DOHH2 (cell line): ENCODE measurements at regions not wholly inside any gene's neighbourhood (a gene's known extent, or its start where the extent isn't known, plus 50 kb on each side); places are given as distances from the start of the nearest gene placed in this dataset.

Experiments
- H3F3A ChIP-seq: fragments of 200-600 bp; sonication (generic), shearing (Covaris generic); 2 replicates; pipeline ENCODE4 v1.6.0; 2016; ENCODE audit warnings: antibody characterized with exemption, mild to moderate bottlenecking; ENCODE audit not compliant: control insufficient read depth, insufficient read depth
- H3K27ac ChIP-seq: fragments of 200-600 bp; sonication (generic); 2 replicates; pipeline ENCODE4 v1.5.1; 2014; ENCODE audit warnings: low read depth, mild to moderate bottlenecking, low read length, moderate library complexity
- H3K27me3 ChIP-seq: fragments of 200-600 bp; sonication (generic); 2 replicates; pipeline ENCODE4 v1.6.1; 2014; ENCODE audit warnings: mild to moderate bottlenecking, low read length, mixed read lengths; ENCODE audit not compliant: control insufficient read depth
- H3K36me3 ChIP-seq: fragments of 200-600 bp; sonication (generic); 2 replicates; pipeline ENCODE4 v1.6.1; 2014; ENCODE audit warnings: mild to moderate bottlenecking, low read length, moderate library complexity, mixed read lengths; ENCODE audit not compliant: control insufficient read depth
- H3K4me1 ChIP-seq: fragments of 200-600 bp; sonication (generic); 2 replicates; pipeline ENCODE4 v1.6.1; 2014; ENCODE audit warnings: mild to moderate bottlenecking, low read length, mixed read lengths; ENCODE audit not compliant: control insufficient read depth
- H3K4me2 ChIP-seq: fragments of 200-600 bp; sonication (generic); 2 replicates; pipeline ENCODE4 v1.6.0; 2014; ENCODE audit warnings: mild to moderate bottlenecking, low read length, moderate library complexity
- H3K4me3 ChIP-seq: fragments of 200-600 bp; sonication (generic); 2 replicates; pipeline ENCODE4 v1.5.1; 2014; ENCODE audit warnings: mild to moderate bottlenecking, low read length, mixed read lengths
- H3K79me2 ChIP-seq: fragments of 200-600 bp; sonication (generic); 2 replicates; pipeline ENCODE4 v1.6.1; 2014; ENCODE audit warnings: mild to moderate bottlenecking, low read length, mixed read lengths; ENCODE audit not compliant: control insufficient read depth
- H3K9me2 ChIP-seq: fragments of 200-600 bp; sonication (generic); replicated peaks from 2 replicates; pipeline ENCODE4 v1.6.1; 2014; ENCODE audit warnings: mild to moderate bottlenecking, low read length, mixed read lengths; ENCODE audit not compliant: control insufficient read depth
- H3K9me3 ChIP-seq: fragments of 200-600 bp; sonication (generic); 2 replicates; pipeline ENCODE4 v1.6.1; 2014; ENCODE audit warnings: antibody characterized with exemption, low read length, mixed read lengths; ENCODE audit not compliant: control insufficient read depth, insufficient read depth
- H4K20me1 ChIP-seq: fragments of 200-600 bp; sonication (generic); 2 replicates; pipeline ENCODE4 v1.6.0; 2014; ENCODE audit warnings: low read depth, mild to moderate bottlenecking, antibody characterized with exemption, low read length, moderate library complexity; ENCODE audit not compliant: control insufficient read depth, insufficient read depth
- CTCF ChIP-seq: fragments of 200-600 bp; sonication (generic); IDR thresholded peaks from one replicate; pipeline ENCODE4 v1.5.1; 2014; ENCODE audit warnings: antibody characterized with exemption, mild to moderate bottlenecking, low read depth, low read length; ENCODE audit not compliant: poor library complexity, severe bottlenecking
- EZH2phosphoT487 ChIP-seq: fragments of 200-600 bp; sonication (generic); IDR thresholded peaks from 2 replicates; pipeline ENCODE4 v1.6.1; 2017; ENCODE audit warnings: borderline replicate concordance, mild to moderate bottlenecking, antibody characterized with exemption, low read length, moderate library complexity, mixed read lengths

GRCh38 chr5:167447466-167448375 lies 843.7 kb upstream of the WWC1 start:
- Histone ChIP-seq H4K20me1 (no peaks in the 10 kb centered on the region), H3K4me3 (no peak overlapping the region), H3F3A (no peaks in the 10 kb centered on the region), H3K9me2 (no peaks in the 10 kb centered on the region), H3K9me3 (no peaks in the 10 kb centered on the region), H3K36me3 (no peaks in the 10 kb centered on the region), H3K79me2 (no peaks in the 10 kb centered on the region), H3K4me1 (no peaks in the 10 kb centered on the region), H3K4me2 (no peak overlapping the region), H3K27me3 (no peaks in the 10 kb centered on the region), H3K27ac (no peak overlapping the region)
- TF ChIP-seq EZH2phosphoT487 (no peak), CTCF (no peak)

DNA sequence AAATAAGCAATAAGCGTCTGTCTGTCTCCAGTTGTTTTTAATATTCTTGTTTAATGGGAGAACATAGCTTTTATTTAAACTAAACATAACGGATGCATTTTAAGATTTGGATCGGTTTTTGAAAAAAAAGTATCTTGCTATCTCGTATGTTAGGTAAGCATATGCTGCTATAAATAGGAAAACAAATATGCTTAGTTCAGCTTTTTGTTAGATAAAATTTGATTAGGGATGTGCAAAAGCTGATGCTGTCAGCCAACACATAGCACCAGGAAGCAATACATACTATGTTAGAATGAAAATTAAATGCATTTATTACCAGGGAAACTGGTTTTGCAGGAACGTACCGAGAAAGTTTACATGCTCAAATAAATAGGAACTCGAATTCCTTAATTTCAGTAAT lies 843.1 kb upstream of the WWC1 start:
- no peak for TF ChIP-seq EZH2phosphoT487
- TF ChIP-seq CTCF = no peak
- H3K9me2 ChIP-seq = no peaks in the 10 kb centered on the region
- H3F3A ChIP-seq = no peaks in the 10 kb centered on the region
- H3K27ac ChIP-seq = no peak overlapping the region
- no peaks in the 10 kb centered on the region for H3K36me3 ChIP-seq
- H3K9me3 ChIP-seq = no peaks in the 10 kb centered on the region
- no peaks in the 10 kb centered on the region for H3K79me2 ChIP-seq
- no peaks in the 10 kb centered on the region for H3K27me3 ChIP-seq
- no peak overlapping the region for H3K4me3 ChIP-seq
- no peaks in the 10 kb centered on the region for H3K4me1 ChIP-seq
- no peak overlapping the region for H3K4me2 ChIP-seq
- H4K20me1 ChIP-seq = no peaks in the 10 kb centered on the region

DNA sequence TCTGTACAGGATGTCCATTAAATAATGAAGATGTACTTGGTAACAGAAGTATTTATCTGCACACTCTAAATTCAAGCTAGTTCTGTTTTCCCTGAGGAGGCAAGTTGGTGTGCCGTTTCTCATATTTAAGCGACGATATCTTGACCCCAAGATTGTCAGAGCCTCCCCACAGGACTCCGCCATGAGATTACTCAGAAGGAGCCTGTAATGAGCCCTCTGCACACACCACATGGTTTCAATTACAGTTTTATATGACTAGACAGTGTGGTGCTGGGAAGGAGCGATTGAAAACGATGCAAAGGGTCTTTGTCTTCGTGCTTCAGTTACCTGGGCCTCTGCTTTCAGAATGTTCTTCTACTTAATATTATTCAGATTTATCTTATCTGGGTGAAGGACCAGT lies 840.4 kb upstream of the WWC1 start:
- TF ChIP-seq CTCF = no peak
- TF ChIP-seq EZH2phosphoT487 = no peak
- Histone ChIP-seq H3K79me2 (no peaks in the 10 kb centered on the region), H3K4me2 (no peak overlapping the region), H3K9me3 (no peaks in the 10 kb centered on the region), H3K4me3 (no peak overlapping the region), H3F3A (no peaks in the 10 kb centered on the region), H3K4me1 (no peaks in the 10 kb centered on the region), H3K36me3 (no peaks in the 10 kb centered on the region), H3K27me3 (no peaks in the 10 kb centered on the region), H4K20me1 (no peaks in the 10 kb centered on the region), H3K27ac (no peak overlapping the region), H3K9me2 (no peaks in the 10 kb centered on the region)
